SW480 (cell line): ENCODE measurements at regions not wholly inside any gene's neighbourhood (a gene's known extent, or its start where the extent isn't known, plus 50 kb on each side); places are given as distances from the start of the nearest gene placed in this dataset.

Source experiments
- DNase-seq: peaks from one replicate; pipeline ENCODE4 v3.0.0-alpha.2; 2016; ENCODE audit warnings: low spot score

- DNase-seq, result no peak
Observed at GRCh38 chr5:4720831-4721230, 419.3 kb upstream of the ADAMTS16 start.

GRCh38 chr5:4722886-4723285 lies 417.2 kb upstream of the ADAMTS16 start:
- DNase-seq, result no peak

GRCh38 chr5:4725594-4725993 lies 414.5 kb upstream of the ADAMTS16 start:
- DNase-seq, result no peak

- DNase-seq, result no peak
Observed at GRCh38 chr5:4730279-4730678, 409.9 kb upstream of the ADAMTS16 start.

- DNase-seq, result no peak
Observed at GRCh38 chr5:4734348-4734747, 405.8 kb upstream of the ADAMTS16 start.

GRCh38 chr5:4735261-4735660 lies 404.9 kb upstream of the ADAMTS16 start:
- no peak for DNase-seq

GRCh38 chr5:4737868-4738267 lies 402.3 kb upstream of the ADAMTS16 start:
- DNase-seq, result no peak

- no peak for DNase-seq
Observed at GRCh38 chr5:4738298-4738697, 401.8 kb upstream of the ADAMTS16 start.

GRCh38 chr5:4740156-4740555 lies 400.0 kb upstream of the ADAMTS16 start:
- no peak for DNase-seq

- DNase-seq, result peak; percentile 45
Observed at GRCh38 chr5:4758550-4758949, 381.6 kb upstream of the ADAMTS16 start.

- DNase-seq, result no peak
Observed at GRCh38 chr5:4758996-4759395, 381.1 kb upstream of the ADAMTS16 start.

- no peak for DNase-seq
Observed at GRCh38 chr5:4762316-4762715, 377.8 kb upstream of the ADAMTS16 start.

- no peak for DNase-seq
Observed at GRCh38 chr5:4765411-4765810, 374.7 kb upstream of the ADAMTS16 start.

- DNase-seq, result no peak
Observed at GRCh38 chr5:4766101-4766500, 374.0 kb upstream of the ADAMTS16 start.

- no peak for DNase-seq
Observed at GRCh38 chr5:4772591-4772990, 367.5 kb upstream of the ADAMTS16 start.

- no peak for DNase-seq
Observed at GRCh38 chr5:4773827-4774317, 366.3 kb upstream of the ADAMTS16 start.

- DNase-seq, result no peak
Observed at GRCh38 chr5:4777435-4777834, 362.7 kb upstream of the ADAMTS16 start.

GRCh38 chr5:4780633-4781032 lies 359.5 kb upstream of the ADAMTS16 start:
- no peak for DNase-seq

GRCh38 chr5:4781299-4781698 lies 358.8 kb upstream of the ADAMTS16 start:
- no peak for DNase-seq

- DNase-seq, result no peak
Observed at GRCh38 chr5:4785971-4786370, 354.2 kb upstream of the ADAMTS16 start.

- DNase-seq, result no peak
Observed at GRCh38 chr5:4797445-4797844, 342.7 kb upstream of the ADAMTS16 start.

GRCh38 chr5:4802044-4802443 lies 338.1 kb upstream of the ADAMTS16 start:
- DNase-seq, result no peak

- no peak for DNase-seq
Observed at GRCh38 chr5:4804691-4805360, 335.3 kb upstream of the ADAMTS16 start.

GRCh38 chr5:4815002-4815401 lies 325.1 kb upstream of the ADAMTS16 start:
- DNase-seq, result no peak
